ENCODE measurements at regions not wholly inside any gene's neighbourhood (a gene's known extent, or its start where the extent isn't known, plus 50 kb on each side); places are given as distances from the start of the nearest gene placed in this dataset.

- Histone ChIP-seq H3K4me3 (ENCODE audit: low read depth in 1 of 2, low read length in 1 of 2) (no peak overlapping the region), H3K27me3 (no peaks in the 10 kb centered on the region), H3K27ac (no peak overlapping the region), H3K9me3 (no peaks in the 10 kb centered on the region), H3K36me3 (no peaks in the 10 kb centered on the region), H3K4me1 (ENCODE audit: control insufficient read depth in 1 of 2, insufficient read depth in 1 of 2, low read depth in 1 of 2, low read length in 1 of 2) (no peaks in the 10 kb centered on the region)
- TF ChIP-seq CTCF (IDR thresholded peaks at IDR 0.05) = no peak
Observed at GRCh38 chr6:155747491-155747890, 291.9 kb upstream of the NOX3 start.

GRCh38 chr6:155740781-155741399 lies 285.3 kb upstream of the NOX3 start:
- no peak overlapping the region for H3K4me3 ChIP-seq (ENCODE audit: low read depth in 1 of 2, low read length in 1 of 2)
- no peak overlapping the region for H3K27ac ChIP-seq
- no peaks in the 10 kb centered on the region for H3K9me3 ChIP-seq
- H3K4me1 ChIP-seq (ENCODE audit: control insufficient read depth in 1 of 2, insufficient read depth in 1 of 2, low read depth in 1 of 2, low read length in 1 of 2) = no peaks in the 10 kb centered on the region
- no peak for TF ChIP-seq CTCF (IDR thresholded peaks at IDR 0.05)
- no peaks in the 10 kb centered on the region for H3K36me3 ChIP-seq
- H3K27me3 ChIP-seq = no peaks in the 10 kb centered on the region

- no peaks in the 10 kb centered on the region for H3K9me3 ChIP-seq
- no peaks in the 10 kb centered on the region for H3K4me1 ChIP-seq (ENCODE audit: control insufficient read depth in 1 of 2, insufficient read depth in 1 of 2, low read depth in 1 of 2, low read length in 1 of 2)
- no peak for TF ChIP-seq CTCF (IDR thresholded peaks at IDR 0.05)
- no peak overlapping the region for H3K4me3 ChIP-seq (ENCODE audit: low read depth in 1 of 2, low read length in 1 of 2)
- H3K27ac ChIP-seq = no peak overlapping the region
- H3K27me3 ChIP-seq = no peaks in the 10 kb centered on the region
- no peaks in the 10 kb centered on the region for H3K36me3 ChIP-seq
Observed at GRCh38 chr6:155738602-155739105, 283.0 kb upstream of the NOX3 start.

GRCh38 chr6:155717374-155717773 lies 261.7 kb upstream of the NOX3 start:
- no peak overlapping the region for H3K27ac ChIP-seq
- H3K36me3 ChIP-seq = no peaks in the 10 kb centered on the region
- no peak for TF ChIP-seq CTCF (IDR thresholded peaks at IDR 0.05)
- H3K27me3 ChIP-seq = no peaks in the 10 kb centered on the region
- no peaks in the 10 kb centered on the region for H3K9me3 ChIP-seq
- H3K4me3 ChIP-seq (ENCODE audit: low read depth in 1 of 2, low read length in 1 of 2) = no peak overlapping the region
- no peaks in the 10 kb centered on the region for H3K4me1 ChIP-seq (ENCODE audit: control insufficient read depth in 1 of 2, insufficient read depth in 1 of 2, low read depth in 1 of 2, low read length in 1 of 2)

- Histone ChIP-seq H3K36me3 (no peaks in the 10 kb centered on the region), H3K27me3 (no peaks in the 10 kb centered on the region), H3K27ac (no peak overlapping the region), H3K4me1 (ENCODE audit: control insufficient read depth in 1 of 2, insufficient read depth in 1 of 2, low read depth in 1 of 2, low read length in 1 of 2) (no peaks in the 10 kb centered on the region), H3K9me3 (no peaks in the 10 kb centered on the region), H3K4me3 (ENCODE audit: low read depth in 1 of 2, low read length in 1 of 2) (no peak overlapping the region)
- no peak for TF ChIP-seq CTCF (IDR thresholded peaks at IDR 0.05)
Observed at GRCh38 chr6:155710704-155711103, 255.1 kb upstream of the NOX3 start.
